NT2/D1 (cell line): ENCODE measurements at regions not wholly inside any gene's neighbourhood (a gene's known extent, or its start where the extent isn't known, plus 50 kb on each side); places are given as distances from the start of the nearest gene placed in this dataset.

ENCODE experiments used
- DNase-seq: peaks from one replicate; pipeline ENCODE4 v3.0.0-alpha.2; 2011; ENCODE audit warnings: low read depth, low spot score
- H3K27me3 ChIP-seq: 2 replicates; pipeline ENCODE4 v1.6.0; 2011; ENCODE audit warnings: mild to moderate bottlenecking; ENCODE audit not compliant: insufficient read length, insufficient read depth
- H3K36me3 ChIP-seq: 2 replicates; pipeline ENCODE4 v1.6.1; 2011; ENCODE audit warnings: mild to moderate bottlenecking, low read length, mixed read lengths; ENCODE audit not compliant: insufficient read depth, insufficient read length
- H3K4me1 ChIP-seq: 2 replicates; pipeline ENCODE4 v1.5.1; 2011; ENCODE audit not compliant: insufficient read depth, insufficient read length
- H3K4me3 ChIP-seq: 2 replicates; pipeline ENCODE4 v1.5.1; 2011; ENCODE audit warnings: low read depth; ENCODE audit not compliant: insufficient read length
- H3K9ac ChIP-seq: 2 replicates; pipeline ENCODE4 v1.6.0; 2011; ENCODE audit warnings: low read depth; ENCODE audit not compliant: insufficient read length
- H3K9me3 ChIP-seq: 2 replicates; pipeline ENCODE4 v1.5.1; 2011; ENCODE audit warnings: mild to moderate bottlenecking, low read length; ENCODE audit not compliant: insufficient read depth
- SUZ12 ChIP-seq: IDR thresholded peaks from 2 replicates; pipeline ENCODE4 v1.6.1; 2011; ENCODE audit not compliant: insufficient read length, insufficient read depth; ENCODE audit errors: extremely low read depth
- YY1 ChIP-seq: IDR thresholded peaks from 2 replicates; pipeline ENCODE4 v1.6.1; 2011; ENCODE audit not compliant: insufficient read length, insufficient read depth
- ZNF274 ChIP-seq: IDR thresholded peaks from 2 replicates; pipeline ENCODE4 v1.6.1; 2011; ENCODE audit warnings: mild to moderate bottlenecking, low read depth, low read length

GRCh38 chr10:128614802-128615553 lies 488.8 kb upstream of the MKI67 start:
- Histone ChIP-seq H3K9ac (no peak overlapping the region), H3K4me3 (no peak overlapping the region), H3K4me1 (no peaks in the 10 kb centered on the region), H3K36me3 (no peaks in the 10 kb centered on the region), H3K27me3 (no peaks in the 10 kb centered on the region), H3K9me3 (no peaks in the 10 kb centered on the region)
- TF ChIP-seq ZNF274 (no peak), YY1 (no peak), SUZ12 (no peak)
- no peak for DNase-seq

- TF ChIP-seq ZNF274: no peak
- no peak for TF ChIP-seq SUZ12
- TF ChIP-seq YY1: no peak
- no peaks in the 10 kb centered on the region for H3K36me3 ChIP-seq
- H3K4me3 ChIP-seq: no peak overlapping the region
- no peak overlapping the region for H3K9ac ChIP-seq
- DNase-seq: no peak
- H3K9me3 ChIP-seq: no peaks in the 10 kb centered on the region
- H3K27me3 ChIP-seq: no peaks in the 10 kb centered on the region
- no peaks in the 10 kb centered on the region for H3K4me1 ChIP-seq
Observed at GRCh38 chr10:128617532-128617931, 491.3 kb upstream of the MKI67 start.

- H3K27me3 ChIP-seq: no peaks in the 10 kb centered on the region
- H3K9ac ChIP-seq: no peak overlapping the region
- no peak overlapping the region for H3K4me3 ChIP-seq
- TF ChIP-seq YY1 (no peak), SUZ12 (no peak), ZNF274 (no peak)
- H3K4me1 ChIP-seq: peaks cover 3% of the 10 kb centered on the region
- DNase-seq: no peak
- H3K36me3 ChIP-seq: no peaks in the 10 kb centered on the region
- H3K9me3 ChIP-seq: no peaks in the 10 kb centered on the region
Observed at GRCh38 chr10:128622706-128623105, 496.5 kb upstream of the MKI67 start.

- Histone ChIP-seq H3K27me3 (no peaks in the 10 kb centered on the region), H3K4me1 (peaks cover 3% of the 10 kb centered on the region), H3K36me3 (no peaks in the 10 kb centered on the region), H3K4me3 (no peak overlapping the region), H3K9me3 (no peaks in the 10 kb centered on the region), H3K9ac (no peak overlapping the region)
- TF ChIP-seq ZNF274: no peak
- TF ChIP-seq YY1: no peak
- no peak for TF ChIP-seq SUZ12
- DNase-seq: no peak
Observed at GRCh38 chr10:128623776-128624175, 497.6 kb upstream of the MKI67 start.

- peaks cover 3% of the 10 kb centered on the region for H3K4me1 ChIP-seq
- H3K9me3 ChIP-seq: no peaks in the 10 kb centered on the region
- DNase-seq: no peak
- H3K4me3 ChIP-seq: no peak overlapping the region
- TF ChIP-seq YY1 (no peak), SUZ12 (no peak), ZNF274 (no peak)
- H3K36me3 ChIP-seq: no peaks in the 10 kb centered on the region
- no peak overlapping the region for H3K9ac ChIP-seq
- no peaks in the 10 kb centered on the region for H3K27me3 ChIP-seq
Observed at GRCh38 chr10:128624656-128625530, 498.7 kb upstream of the MKI67 start.

GRCh38 chr10:128625926-128626325 lies 499.7 kb upstream of the MKI67 start:
- DNase-seq: no peak
- no peak overlapping the region for H3K4me3 ChIP-seq
- no peaks in the 10 kb centered on the region for H3K9me3 ChIP-seq
- no peak overlapping the region for H3K9ac ChIP-seq
- H3K4me1 ChIP-seq: peaks cover 3% of the 10 kb centered on the region
- H3K36me3 ChIP-seq: no peaks in the 10 kb centered on the region
- no peaks in the 10 kb centered on the region for H3K27me3 ChIP-seq
- TF ChIP-seq YY1: no peak
- TF ChIP-seq SUZ12: no peak
- TF ChIP-seq ZNF274: no peak

- no peak overlapping the region for H3K4me3 ChIP-seq
- H3K36me3 ChIP-seq: no peaks in the 10 kb centered on the region
Observed at GRCh38 chr10:128626397-128627000, 500.3 kb upstream of the MKI67 start.

More at GRCh38 chr10:128626397-128627000, 500.3 kb upstream of the MKI67 start:
- peaks cover 3% of the 10 kb centered on the region for H3K4me1 ChIP-seq
- peak; percentile 25 for DNase-seq
- H3K9ac ChIP-seq: no peak overlapping the region
- TF ChIP-seq YY1 (no peak), SUZ12 (no peak), ZNF274 (no peak)
- H3K9me3 ChIP-seq: no peaks in the 10 kb centered on the region
- H3K27me3 ChIP-seq: no peaks in the 10 kb centered on the region
